Smooth muscle cell (in vitro differentiated cells): ENCODE measurements at regions not wholly inside any gene's neighbourhood (a gene's known extent, or its start where the extent isn't known, plus 50 kb on each side); places are given as distances from the start of the nearest gene placed in this dataset.

ENCODE experiments used
- DNase-seq: peaks from one replicate; lab custom pipeline; 2025; ENCODE audit not compliant: unreplicated experiment; lab: John Stamatoyannopoulos, UW
- H2AFZ ChIP-seq: fragments of 200-600 bp; sonication (generic); 2 replicates; pipeline ENCODE4 v1.6.0; 2016; ENCODE audit warnings: antibody characterized with exemption, low read depth, mild to moderate bottlenecking
- H3F3A ChIP-seq: fragments of 200-600 bp; sonication (generic); 2 replicates; pipeline ENCODE4 v1.6.0; 2017; ENCODE audit warnings: antibody characterized with exemption, low read depth
- H3K27ac ChIP-seq: fragments of 200-600 bp; sonication (generic); 2 replicates; pipeline ENCODE4 v1.5.1; 2016; ENCODE audit warnings: low read depth, mild to moderate bottlenecking
- H3K27me3 ChIP-seq: fragments of 200-600 bp; sonication (generic); 2 replicates; pipeline ENCODE4 v1.6.1; 2016; ENCODE audit warnings: low read depth, mild to moderate bottlenecking
- H3K36me3 ChIP-seq: fragments of 200-600 bp; sonication (generic); 2 replicates; pipeline ENCODE4 v1.5.1; 2016; ENCODE audit warnings: low read depth
- H3K4me1 ChIP-seq: fragments of 200-600 bp; sonication (generic); 2 replicates; pipeline ENCODE4 v1.5.1; 2016; ENCODE audit warnings: low read depth
- H3K4me2 ChIP-seq: fragments of 200-600 bp; sonication (generic); 2 replicates; pipeline ENCODE4 v1.6.0; 2016; ENCODE audit warnings: mild to moderate bottlenecking
- H3K4me3 ChIP-seq: fragments of 200-600 bp; sonication (generic); 2 replicates; pipeline ENCODE4 v1.5.1; 2016; ENCODE audit warnings: mild to moderate bottlenecking
- H3K79me2 ChIP-seq: fragments of 200-600 bp; sonication (generic); 2 replicates; pipeline ENCODE4 v1.6.0; 2016; ENCODE audit warnings: low read depth, mild to moderate bottlenecking
- H3K9ac ChIP-seq: fragments of 200-600 bp; sonication (generic); 2 replicates; pipeline ENCODE4 v1.6.0; 2016; ENCODE audit warnings: low read depth
- H3K9me3 ChIP-seq: fragments of 200-600 bp; sonication (generic); replicated peaks from 2 replicates; pipeline ENCODE4 v1.5.1; 2016; ENCODE audit warnings: low read depth
- H4K20me1 ChIP-seq: fragments of 200-600 bp; sonication (generic); 2 replicates; pipeline ENCODE4 v1.6.0; 2016; ENCODE audit warnings: low read depth
- WGBS: methylation state at CpG from one replicate; pipeline ENCODE4 v1.1.7; 2016; ENCODE audit warnings: low lambda C conversion rate; 5-methylcytosine and 5-hydroxymethylcytosine counted together
- TF ChIP-seq, protein P1 (sequence below): fragments of 200-600 bp; sonication (generic); IDR thresholded peaks from 2 replicates; pipeline ENCODE4 v1.5.1; 2017; ENCODE audit warnings: borderline replicate concordance, mild to moderate bottlenecking, antibody characterized with exemption; ENCODE audit not compliant: insufficient read depth, poor library complexity, severe bottlenecking

DNA sequence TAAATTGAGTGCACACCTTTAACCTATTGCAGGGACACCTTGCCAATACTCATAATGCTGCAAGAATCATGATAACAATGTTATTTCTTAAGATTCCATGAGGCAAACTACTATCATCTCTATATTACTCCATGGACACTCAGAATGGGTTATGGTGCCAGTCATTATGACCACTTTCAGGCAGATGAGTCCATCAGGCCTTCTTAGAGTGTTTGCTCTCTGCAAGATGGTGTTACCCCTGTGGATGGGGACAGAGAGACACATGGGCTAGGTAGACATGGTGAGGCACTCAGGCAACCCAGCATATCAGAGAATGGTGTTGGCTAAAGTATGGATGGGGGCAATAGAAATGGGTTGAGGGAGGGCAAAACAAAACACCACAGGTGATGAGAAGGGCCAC is 59.7 kb downstream of the XCL2 start:
- no peak overlapping the region for H3K4me3 ChIP-seq
- H4K20me1 ChIP-seq = no peaks in the 10 kb centered on the region
- no peaks in the 10 kb centered on the region for H3F3A ChIP-seq
- TF ChIP-seq, protein P1, sequence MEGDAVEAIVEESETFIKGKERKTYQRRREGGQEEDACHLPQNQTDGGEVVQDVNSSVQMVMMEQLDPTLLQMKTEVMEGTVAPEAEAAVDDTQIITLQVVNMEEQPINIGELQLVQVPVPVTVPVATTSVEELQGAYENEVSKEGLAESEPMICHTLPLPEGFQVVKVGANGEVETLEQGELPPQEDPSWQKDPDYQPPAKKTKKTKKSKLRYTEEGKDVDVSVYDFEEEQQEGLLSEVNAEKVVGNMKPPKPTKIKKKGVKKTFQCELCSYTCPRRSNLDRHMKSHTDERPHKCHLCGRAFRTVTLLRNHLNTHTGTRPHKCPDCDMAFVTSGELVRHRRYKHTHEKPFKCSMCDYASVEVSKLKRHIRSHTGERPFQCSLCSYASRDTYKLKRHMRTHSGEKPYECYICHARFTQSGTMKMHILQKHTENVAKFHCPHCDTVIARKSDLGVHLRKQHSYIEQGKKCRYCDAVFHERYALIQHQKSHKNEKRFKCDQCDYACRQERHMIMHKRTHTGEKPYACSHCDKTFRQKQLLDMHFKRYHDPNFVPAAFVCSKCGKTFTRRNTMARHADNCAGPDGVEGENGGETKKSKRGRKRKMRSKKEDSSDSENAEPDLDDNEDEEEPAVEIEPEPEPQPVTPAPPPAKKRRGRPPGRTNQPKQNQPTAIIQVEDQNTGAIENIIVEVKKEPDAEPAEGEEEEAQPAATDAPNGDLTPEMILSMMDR = no peak
- no peaks in the 10 kb centered on the region for H3K27me3 ChIP-seq
- no peak for DNase-seq
- H3K9me3 ChIP-seq = no peaks in the 10 kb centered on the region
- no peak overlapping the region for H3K27ac ChIP-seq
- H3K9ac ChIP-seq = no peak overlapping the region
- no peaks in the 10 kb centered on the region for H3K79me2 ChIP-seq
- no peak overlapping the region for H3K4me2 ChIP-seq
- H2AFZ ChIP-seq = no peak overlapping the region
- H3K4me1 ChIP-seq = peaks cover 8% of the 10 kb centered on the region
- no peaks in the 10 kb centered on the region for H3K36me3 ChIP-seq

DNA sequence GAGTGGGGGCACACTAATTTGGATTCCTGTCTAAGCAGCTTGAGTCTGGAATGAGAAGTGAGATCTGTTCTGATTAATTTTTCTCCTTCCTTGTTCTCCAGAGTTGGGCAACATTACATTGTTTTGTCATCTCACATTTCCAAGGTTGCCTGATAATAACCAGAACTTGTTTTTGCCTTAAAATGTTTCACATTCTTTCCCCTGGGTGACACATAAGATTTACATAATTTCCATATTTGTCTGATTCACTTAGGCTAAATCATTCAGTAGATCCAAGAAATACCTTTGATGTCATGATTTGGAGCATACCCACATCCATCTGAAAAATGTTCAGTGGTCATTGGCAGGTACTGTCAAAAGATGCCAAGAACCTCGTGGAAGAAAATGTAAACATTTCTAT is 60.3 kb downstream of the XCL2 start:
- Histone ChIP-seq H3K9me3 (no peaks in the 10 kb centered on the region), H3F3A (no peaks in the 10 kb centered on the region), H3K27ac (peak overlapping the region; percentile 8), H2AFZ (no peak overlapping the region), H3K79me2 (no peaks in the 10 kb centered on the region), H3K4me3 (no peak overlapping the region), H3K27me3 (no peaks in the 10 kb centered on the region), H3K9ac (no peak overlapping the region), H3K4me2 (no peak overlapping the region), H4K20me1 (no peaks in the 10 kb centered on the region), H3K36me3 (no peaks in the 10 kb centered on the region), H3K4me1 (peaks cover 8% of the 10 kb centered on the region)
- WGBS = 25% methylated on average over 1 of the region's 1 CpG
- TF ChIP-seq, protein P1 = no peak
- DNase-seq = no peak

DNA sequence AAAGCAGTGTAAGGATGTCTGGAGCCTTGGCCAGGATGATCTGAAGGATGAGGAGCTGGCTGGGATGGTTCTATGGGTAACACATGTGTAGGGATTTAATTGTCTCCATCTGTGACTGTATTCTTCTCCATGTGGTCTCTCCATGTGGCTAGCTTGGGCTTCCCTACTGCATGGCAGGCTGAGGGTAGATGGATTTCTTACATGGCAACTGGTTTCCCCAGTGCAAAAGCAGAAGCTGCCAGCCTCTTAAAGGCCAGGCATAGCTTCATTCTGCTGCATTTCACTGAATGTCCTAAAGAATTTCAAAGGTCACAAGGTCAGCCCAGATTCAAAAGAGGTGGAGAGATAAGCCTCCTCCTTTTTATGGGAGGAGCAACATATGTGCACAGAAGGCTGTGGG is 61.7 kb downstream of the XCL2 start:
- no peak overlapping the region for H3K27ac ChIP-seq
- no peaks in the 10 kb centered on the region for H3K36me3 ChIP-seq
- TF ChIP-seq, protein P1 = no peak
- no peak overlapping the region for H3K9ac ChIP-seq
- DNase-seq = no peak
- H3K4me1 ChIP-seq = peaks cover 8% of the 10 kb centered on the region
- no peak overlapping the region for H2AFZ ChIP-seq
- no peaks in the 10 kb centered on the region for H4K20me1 ChIP-seq
- no peak overlapping the region for H3K4me3 ChIP-seq
- no peaks in the 10 kb centered on the region for H3K9me3 ChIP-seq
- no peaks in the 10 kb centered on the region for H3K27me3 ChIP-seq
- H3K79me2 ChIP-seq = no peaks in the 10 kb centered on the region
- no peaks in the 10 kb centered on the region for H3F3A ChIP-seq
- H3K4me2 ChIP-seq = no peak overlapping the region

DNA sequence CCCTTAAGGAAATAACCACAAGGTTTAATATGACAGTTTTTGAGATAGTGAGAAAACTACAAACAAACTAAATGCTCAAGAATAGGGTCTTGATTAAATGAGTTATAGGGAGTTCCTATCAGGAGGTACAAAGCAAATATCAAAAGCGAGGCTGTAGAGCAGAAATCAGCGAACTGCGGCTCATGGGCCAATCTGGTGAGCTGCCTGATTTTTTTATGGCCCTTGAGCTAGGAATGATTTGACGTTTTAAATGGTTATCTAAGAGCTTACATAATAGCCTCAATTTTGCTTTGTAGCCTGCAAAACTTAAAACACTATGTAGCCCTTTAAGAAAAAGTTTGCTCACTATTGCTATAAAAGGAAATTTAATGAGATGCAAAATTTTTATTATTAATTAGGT is 62.2 kb downstream of the XCL2 start:
- TF ChIP-seq, protein P1 = no peak
- Histone ChIP-seq H4K20me1 (no peaks in the 10 kb centered on the region), H2AFZ (no peak overlapping the region), H3K27ac (no peak overlapping the region), H3K4me3 (no peak overlapping the region), H3K9me3 (no peaks in the 10 kb centered on the region), H3K36me3 (no peaks in the 10 kb centered on the region), H3K4me1 (peaks cover 8% of the 10 kb centered on the region), H3K4me2 (no peak overlapping the region), H3K27me3 (no peaks in the 10 kb centered on the region), H3F3A (no peaks in the 10 kb centered on the region), H3K9ac (no peak overlapping the region), H3K79me2 (no peaks in the 10 kb centered on the region)
- no peak for DNase-seq
- WGBS = 70% methylated on average over 4 of the region's 4 CpGs
